OCI-LY7 (cell line): ENCODE measurements at regions not wholly inside any gene's neighbourhood (a gene's known extent, or its start where the extent isn't known, plus 50 kb on each side); places are given as distances from the start of the nearest gene placed in this dataset.

Experiments
- CTCF ChIP-seq: fragments of 200-600 bp; sonication (generic); conservative IDR thresholded peaks from 2 replicates; pipeline ENCODE4 v1.5.1; 2014; ENCODE audit warnings: mild to moderate bottlenecking, antibody characterized with exemption, low read length, moderate library complexity, mixed read lengths
- EZH2phosphoT487 ChIP-seq: fragments of 200-600 bp; sonication (generic); IDR thresholded peaks from 2 replicates; pipeline ENCODE4 v1.6.1; 2018; ENCODE audit warnings: low read depth, borderline replicate concordance, mild to moderate bottlenecking, mixed run types, antibody characterized with exemption, low read length, moderate library complexity, mixed read lengths

GRCh38 chr6:144862769-144863168, 577.6 kb downstream of the UTRN start:
- TF ChIP-seq CTCF (no peak), EZH2phosphoT487 (no peak)
